Breast epithelium (tissue), 3 donors: ENCODE measurements at regions not wholly inside any gene's neighbourhood (a gene's known extent, or its start where the extent isn't known, plus 50 kb on each side); places are given as distances from the start of the nearest gene placed in this dataset.

Experiments used
- POLR2A ChIP-seq: fragments of 450-650 bp; IDR thresholded peaks from one replicate; pipeline ENCODE4 v1.6.1; 2016; ENCODE audit warnings: antibody characterized with exemption, mild to moderate bottlenecking, moderate library complexity
- POLR2AphosphoS5 ChIP-seq, 3 donors: sonication (generic); formaldehyde crosslinking; IDR thresholded peaks; one replicate each; pipeline ENCODE4 v1.6.1; 2017; ENCODE audit warnings: antibody characterized with exemption in 3 of 3
- TF ChIP-seq, protein P1 (sequence below), 3 donors: fragments of 450-650 bp; IDR thresholded peaks; one replicate each; pipeline ENCODE4 v1.5.1; 2016 to 2017; ENCODE audit warnings: antibody characterized with exemption in 3 of 3, mild to moderate bottlenecking in 3 of 3, moderate library complexity in 3 of 3

DNA sequence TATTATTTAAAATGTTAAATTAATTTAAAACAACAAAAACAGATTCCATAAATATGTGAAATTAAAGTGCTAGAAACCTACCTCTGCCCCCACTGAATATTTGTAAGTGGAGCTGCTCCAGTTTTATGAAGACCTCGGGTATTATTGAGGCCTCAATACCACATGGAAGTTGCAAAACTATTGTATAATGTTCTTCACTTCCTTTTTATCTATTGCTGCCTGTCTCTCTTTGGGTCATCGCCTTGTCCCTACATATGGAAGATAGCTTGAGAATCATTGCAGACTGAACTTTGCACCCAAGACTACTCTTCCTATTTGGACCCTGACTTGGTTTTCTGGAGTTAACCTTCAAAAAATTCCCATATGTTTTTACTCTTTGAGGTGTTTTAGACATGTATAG, 212.1 kb upstream of the NETO1 start:
- TF ChIP-seq, protein P1, sequence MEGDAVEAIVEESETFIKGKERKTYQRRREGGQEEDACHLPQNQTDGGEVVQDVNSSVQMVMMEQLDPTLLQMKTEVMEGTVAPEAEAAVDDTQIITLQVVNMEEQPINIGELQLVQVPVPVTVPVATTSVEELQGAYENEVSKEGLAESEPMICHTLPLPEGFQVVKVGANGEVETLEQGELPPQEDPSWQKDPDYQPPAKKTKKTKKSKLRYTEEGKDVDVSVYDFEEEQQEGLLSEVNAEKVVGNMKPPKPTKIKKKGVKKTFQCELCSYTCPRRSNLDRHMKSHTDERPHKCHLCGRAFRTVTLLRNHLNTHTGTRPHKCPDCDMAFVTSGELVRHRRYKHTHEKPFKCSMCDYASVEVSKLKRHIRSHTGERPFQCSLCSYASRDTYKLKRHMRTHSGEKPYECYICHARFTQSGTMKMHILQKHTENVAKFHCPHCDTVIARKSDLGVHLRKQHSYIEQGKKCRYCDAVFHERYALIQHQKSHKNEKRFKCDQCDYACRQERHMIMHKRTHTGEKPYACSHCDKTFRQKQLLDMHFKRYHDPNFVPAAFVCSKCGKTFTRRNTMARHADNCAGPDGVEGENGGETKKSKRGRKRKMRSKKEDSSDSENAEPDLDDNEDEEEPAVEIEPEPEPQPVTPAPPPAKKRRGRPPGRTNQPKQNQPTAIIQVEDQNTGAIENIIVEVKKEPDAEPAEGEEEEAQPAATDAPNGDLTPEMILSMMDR (IDR thresholded peaks at IDR 0.05) = no peak
- TF ChIP-seq POLR2AphosphoS5 (IDR thresholded peaks at IDR 0.05) (no peak), POLR2A (no peak)
